Upper lobe of left lung (tissue), 6 donors: ENCODE measurements at regions not wholly inside any gene's neighbourhood (a gene's known extent, or its start where the extent isn't known, plus 50 kb on each side); places are given as distances from the start of the nearest gene placed in this dataset.

Source experiments
- ATAC-seq, 2 donors: fragments of 200-7000 bp; cut with Tn5 transposase; one replicate each; pipeline ENCODE4 v1.9.1; 2022; ENCODE audit warnings: mild to moderate bottlenecking in 2 of 2, moderate library complexity in 2 of 2; ENCODE audit not compliant: low FRiP score in 2 of 2
- DNase-seq, 2 donors: peaks; one replicate each; pipeline ENCODE4 v3.0.0-alpha.2; 2019 to 2020
- H3K27ac ChIP-seq, 4 donors: fragments of 200-600 bp; sonication (generic); one replicate each; pipeline ENCODE4 v1.5.1; 2016 to 2019
- H3K27me3 ChIP-seq, 4 donors: fragments of 200-600 bp; sonication (generic); one replicate each; pipeline ENCODE4 v1.5.1; 2017 to 2019
- H3K36me3 ChIP-seq, 4 donors: fragments of 200-600 bp; sonication (generic); one replicate each; pipeline ENCODE4 v1.5.1; 2016 to 2019
- H3K4me1 ChIP-seq, 4 donors: fragments of 200-600 bp; sonication (generic); one replicate each; pipeline ENCODE4 v1.5.1; 2018 to 2019
- H3K4me3 ChIP-seq, 4 donors: fragments of 200-600 bp; sonication (generic); one replicate each; pipeline ENCODE4 v1.5.1; 2017 to 2019; ENCODE audit warnings: mild to moderate bottlenecking in 2 of 4, moderate library complexity in 1 of 4
- H3K9me3 ChIP-seq, 4 donors: fragments of 200-600 bp; sonication (generic); one replicate each; pipeline ENCODE4 v1.5.1; 2018 to 2019
- EP300 ChIP-seq, 4 donors: sonication (generic); formaldehyde crosslinking; IDR thresholded peaks; one replicate each; pipeline ENCODE4 v1.5.1; 2017; ENCODE audit warnings: antibody characterized with exemption in 4 of 4, control low read depth in 2 of 4
- POLR2A ChIP-seq, 4 donors: fragments of 450-650 bp; IDR thresholded peaks; one replicate each; pipeline ENCODE4 v1.5.1; 2016 to 2017; ENCODE audit warnings: antibody characterized with exemption in 4 of 4, mild to moderate bottlenecking in 2 of 4
- POLR2AphosphoS5 ChIP-seq, 2 donors: sonication (generic); formaldehyde crosslinking; IDR thresholded peaks; one replicate each; pipeline ENCODE4 v1.5.1; 2017; ENCODE audit warnings: antibody characterized with exemption in 2 of 2
- WGBS, 2 donors: methylation state at CpG; one replicate each; pipeline ENCODE4 v1.1.5; 2017 to 2018; 5-methylcytosine and 5-hydroxymethylcytosine counted together
- TF ChIP-seq, protein P1 (sequence below), 6 experiments: fragments of 450-650 bp in 4 of 6; fragments of 200-600 bp in 2 of 6; sonication (generic) in 2 of 6; IDR thresholded peaks; one replicate each; pipeline ENCODE4 v1.5.1; 2016 to 2019; ENCODE audit warnings: antibody characterized with exemption in 6 of 6
- donor health status: DM: no; HTN: no; CAD: no; lungs with moderate emphysema.
- donor health status: DM: no; HTN: yes; CAD: no; lungs with severe emphysema.

DNA sequence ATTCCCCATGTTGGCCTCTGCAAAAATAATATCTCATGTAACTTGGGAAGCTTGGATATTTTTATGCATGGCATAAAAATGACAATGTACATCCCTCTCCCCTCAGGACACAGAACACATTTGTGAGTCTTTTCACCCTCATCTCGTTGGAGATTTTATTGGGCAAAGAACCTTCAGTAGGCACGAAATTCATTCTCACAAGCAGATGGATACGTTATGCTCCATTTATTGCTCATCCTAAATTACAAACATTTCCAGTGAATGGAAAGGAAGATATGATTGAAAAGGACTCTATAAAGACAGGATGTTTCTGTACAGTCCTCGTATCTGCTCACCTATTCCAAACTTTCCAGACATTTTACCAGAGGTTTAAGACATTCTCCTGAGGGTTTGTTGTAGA is 1175.8 kb downstream of the UQCRFS1 start:
- TF ChIP-seq POLR2A (IDR thresholded peaks at IDR 0.05) (no peak), EP300 (IDR thresholded peaks at IDR 0.05) (no peak), POLR2AphosphoS5 (IDR thresholded peaks at IDR 0.05) (no peak)
- Histone ChIP-seq H3K9me3 (no peaks in the 10 kb centered on the region), H3K4me1 (no peaks in the 10 kb centered on the region), H3K36me3 (no peaks in the 10 kb centered on the region), H3K4me3 (no peak overlapping the region), H3K27me3 (no peaks in the 10 kb centered on the region), H3K27ac (no peak overlapping the region)
- 37 to 43% methylated on average over 4 of the region's 4 CpGs for WGBS, 2 donors
- DNase-seq = no peak
- ATAC-seq = no peak

DNA sequence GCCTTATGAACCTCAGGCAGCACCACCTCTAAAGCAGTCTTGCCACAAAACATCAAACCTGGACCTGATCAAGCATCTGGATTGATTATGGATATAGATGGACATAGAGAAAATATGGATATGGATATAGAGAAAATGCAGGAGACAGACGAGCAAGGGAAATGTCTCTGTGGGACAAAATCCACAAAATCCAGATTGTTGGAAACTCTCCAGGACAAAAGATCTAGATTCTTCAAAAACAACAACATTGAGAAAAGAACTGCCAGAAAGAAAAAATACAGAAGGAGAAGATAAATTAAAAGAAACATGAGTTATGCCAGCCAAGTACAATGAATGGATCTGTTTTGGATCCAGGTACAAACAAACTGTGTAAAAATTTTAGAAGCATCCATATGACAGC is 1176.5 kb downstream of the UQCRFS1 start:
- H3K27me3 ChIP-seq = no peaks in the 10 kb centered on the region
- no peak overlapping the region for H3K27ac ChIP-seq
- no peaks in the 10 kb centered on the region for H3K36me3 ChIP-seq
- TF ChIP-seq POLR2A (IDR thresholded peaks at IDR 0.05) = no peak
- TF ChIP-seq POLR2AphosphoS5 (IDR thresholded peaks at IDR 0.05) = no peak
- TF ChIP-seq EP300 (IDR thresholded peaks at IDR 0.05) = no peak
- DNase-seq (no peak), ATAC-seq (no peak)
- no peaks in the 10 kb centered on the region for H3K9me3 ChIP-seq
- 74 to 75% methylated on average over 1 of the region's 1 CpG for WGBS, 2 donors
- no peaks in the 10 kb centered on the region for H3K4me1 ChIP-seq
- no peak overlapping the region for H3K4me3 ChIP-seq

DNA sequence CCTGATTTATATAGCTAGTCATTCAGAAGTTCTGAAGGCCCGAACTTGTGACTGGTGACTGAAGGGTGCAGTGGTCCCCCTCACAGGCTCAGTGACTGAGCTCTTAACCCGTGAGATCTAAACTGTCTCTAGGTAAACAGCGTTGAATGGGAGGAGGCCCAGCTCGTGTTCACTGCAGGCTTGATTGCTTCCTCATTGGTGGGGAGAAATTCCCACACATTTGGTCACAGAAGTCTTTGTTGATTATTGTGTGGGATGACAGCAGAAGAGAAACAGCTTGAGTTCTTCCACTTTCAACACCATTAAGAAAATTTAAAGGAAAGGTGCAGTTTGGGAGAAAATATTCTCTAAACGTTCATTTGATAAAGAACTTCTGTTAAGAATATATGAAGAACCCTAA is 1178.0 kb downstream of the UQCRFS1 start:
- Histone ChIP-seq H3K4me1 (no peaks in the 10 kb centered on the region), H3K27me3 (no peaks in the 10 kb centered on the region), H3K4me3 (no peak overlapping the region), H3K27ac (no peak overlapping the region), H3K9me3 (no peaks in the 10 kb centered on the region), H3K36me3 (no peaks in the 10 kb centered on the region)
- no peak for DNase-seq
- ATAC-seq = no peak
- 37 to 46% methylated on average over 5 of the region's 5 CpGs for WGBS, 2 donors
- TF ChIP-seq POLR2AphosphoS5 (IDR thresholded peaks at IDR 0.05) (no peak), POLR2A (IDR thresholded peaks at IDR 0.05) (no peak), EP300 (IDR thresholded peaks at IDR 0.05) (no peak)
- TF ChIP-seq, protein P1, sequence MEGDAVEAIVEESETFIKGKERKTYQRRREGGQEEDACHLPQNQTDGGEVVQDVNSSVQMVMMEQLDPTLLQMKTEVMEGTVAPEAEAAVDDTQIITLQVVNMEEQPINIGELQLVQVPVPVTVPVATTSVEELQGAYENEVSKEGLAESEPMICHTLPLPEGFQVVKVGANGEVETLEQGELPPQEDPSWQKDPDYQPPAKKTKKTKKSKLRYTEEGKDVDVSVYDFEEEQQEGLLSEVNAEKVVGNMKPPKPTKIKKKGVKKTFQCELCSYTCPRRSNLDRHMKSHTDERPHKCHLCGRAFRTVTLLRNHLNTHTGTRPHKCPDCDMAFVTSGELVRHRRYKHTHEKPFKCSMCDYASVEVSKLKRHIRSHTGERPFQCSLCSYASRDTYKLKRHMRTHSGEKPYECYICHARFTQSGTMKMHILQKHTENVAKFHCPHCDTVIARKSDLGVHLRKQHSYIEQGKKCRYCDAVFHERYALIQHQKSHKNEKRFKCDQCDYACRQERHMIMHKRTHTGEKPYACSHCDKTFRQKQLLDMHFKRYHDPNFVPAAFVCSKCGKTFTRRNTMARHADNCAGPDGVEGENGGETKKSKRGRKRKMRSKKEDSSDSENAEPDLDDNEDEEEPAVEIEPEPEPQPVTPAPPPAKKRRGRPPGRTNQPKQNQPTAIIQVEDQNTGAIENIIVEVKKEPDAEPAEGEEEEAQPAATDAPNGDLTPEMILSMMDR (IDR thresholded peaks at IDR 0.05) = no peak

DNA sequence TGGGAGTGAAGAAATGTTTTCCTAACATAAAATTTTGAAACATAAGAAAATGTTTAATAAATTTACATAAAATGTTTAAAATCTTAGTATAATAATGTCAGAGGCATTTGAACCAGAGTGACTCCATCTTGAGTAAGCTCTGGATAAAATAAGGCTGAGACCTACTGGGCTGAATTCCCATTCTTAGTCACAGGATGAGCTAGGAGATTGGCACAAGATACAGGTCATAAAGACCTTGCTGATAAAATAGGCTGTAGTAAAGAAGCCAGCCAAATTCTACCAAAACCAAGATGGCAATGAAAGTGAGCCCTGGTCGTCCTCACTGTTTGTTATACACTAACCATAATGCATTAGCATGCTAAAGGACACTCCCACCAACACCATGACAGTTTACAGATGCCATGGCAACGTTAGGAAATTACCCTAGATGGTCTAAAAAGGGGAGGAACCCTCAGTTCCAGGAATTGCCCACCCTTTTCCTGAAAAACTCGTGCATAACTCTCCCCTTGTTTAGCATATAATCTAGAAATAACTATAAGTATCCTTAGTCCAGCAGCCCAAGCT is 1184.0 kb downstream of the UQCRFS1 start:
- 26 to 35% methylated on average over 3 of the region's 3 CpGs for WGBS, 2 donors
- Histone ChIP-seq H3K9me3 (no peaks in the 10 kb centered on the region), H3K36me3 (no peaks in the 10 kb centered on the region), H3K4me3 (no peak overlapping the region), H3K27me3 (no peaks in the 10 kb centered on the region), H3K27ac (no peak overlapping the region), H3K4me1 (no peaks in the 10 kb centered on the region)
- DNase-seq (no peak), ATAC-seq (no peak)
- TF ChIP-seq, protein P1 (IDR thresholded peaks at IDR 0.05) = no peak
- TF ChIP-seq POLR2A (IDR thresholded peaks at IDR 0.05) = no peak
- TF ChIP-seq POLR2AphosphoS5 (IDR thresholded peaks at IDR 0.05) = no peak
- no peak for TF ChIP-seq EP300 (IDR thresholded peaks at IDR 0.05)

DNA sequence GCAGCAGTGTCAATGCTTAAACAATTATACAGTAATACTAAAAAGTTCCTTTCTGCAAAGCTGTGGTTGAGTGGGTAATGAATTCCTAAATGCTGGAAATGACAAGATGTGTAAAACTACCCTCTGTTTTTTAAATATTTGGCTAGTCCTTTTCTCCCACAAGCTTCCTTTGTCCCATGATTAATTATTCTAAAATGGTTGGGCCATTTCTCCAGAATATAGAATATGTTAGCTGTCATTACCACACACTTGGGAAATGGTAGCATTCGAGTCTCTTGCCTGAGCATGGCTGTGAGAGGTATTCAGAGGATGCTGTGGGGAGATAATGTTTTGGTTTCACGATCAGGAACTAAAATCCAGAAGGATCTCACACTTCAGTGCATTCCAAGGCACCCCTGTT is 1185.8 kb downstream of the UQCRFS1 start:
- no peak for DNase-seq
- no peaks in the 10 kb centered on the region for H3K9me3 ChIP-seq
- ATAC-seq = no peak
- no peaks in the 10 kb centered on the region for H3K27me3 ChIP-seq
- H3K36me3 ChIP-seq = no peaks in the 10 kb centered on the region
- no peak overlapping the region for H3K27ac ChIP-seq
- 49 to 58% methylated on average over 2 of the region's 2 CpGs for WGBS, 2 donors
- H3K4me1 ChIP-seq = no peaks in the 10 kb centered on the region
- no peak overlapping the region for H3K4me3 ChIP-seq
- TF ChIP-seq POLR2AphosphoS5 (IDR thresholded peaks at IDR 0.05) = no peak
- TF ChIP-seq, protein P1 (IDR thresholded peaks at IDR 0.05) = no peak
- TF ChIP-seq POLR2A (IDR thresholded peaks at IDR 0.05) = no peak

DNA sequence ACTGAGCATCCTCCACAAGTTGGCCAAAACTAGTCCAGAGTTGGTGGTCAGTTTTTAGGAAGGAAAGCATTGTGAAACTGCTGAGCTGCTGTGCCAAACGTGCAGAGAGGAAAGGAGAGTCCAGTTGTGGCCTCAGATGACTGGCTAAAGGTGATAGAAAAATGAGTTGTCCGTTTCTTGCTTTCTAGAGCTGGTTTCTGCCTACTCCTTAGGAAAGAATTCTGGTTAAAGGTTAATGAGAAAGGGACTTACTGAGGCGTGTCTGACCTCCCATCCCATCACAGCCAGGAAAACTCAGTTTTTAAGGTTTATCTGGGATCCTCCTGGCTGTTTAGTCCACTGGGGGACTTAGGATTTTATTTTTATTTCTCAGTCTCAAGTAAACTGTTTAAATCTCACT is 1186.3 kb downstream of the UQCRFS1 start:
- DNase-seq (no peak), ATAC-seq (no peak)
- Histone ChIP-seq H3K4me3 (no peak overlapping the region), H3K27me3 (no peaks in the 10 kb centered on the region), H3K36me3 (no peaks in the 10 kb centered on the region), H3K9me3 (no peaks in the 10 kb centered on the region), H3K4me1 (no peaks in the 10 kb centered on the region), H3K27ac (no peak overlapping the region)
- 36 to 40% methylated on average over 3 of the region's 3 CpGs for WGBS, 2 donors
- TF ChIP-seq POLR2AphosphoS5 (IDR thresholded peaks at IDR 0.05) (no peak), POLR2A (IDR thresholded peaks at IDR 0.05) (no peak), EP300 (IDR thresholded peaks at IDR 0.05) (no peak)
- TF ChIP-seq, protein P1 (IDR thresholded peaks at IDR 0.05) = no peak
